HEK293T (cell line): ENCODE measurements at regions not wholly inside any gene's neighbourhood (a gene's known extent, or its start where the extent isn't known, plus 50 kb on each side); places are given as distances from the start of the nearest gene placed in this dataset.

Source experiments
- CTCF ChIA-PET: fragments of 350-600 bp; formaldehyde crosslinking; extraction: SDS; loops from one replicate; lab custom pipeline; 2021; ENCODE audit warnings: antibody characterized with exemption, inconsistent platforms; lab: Yijun Ruan, JAX
- POLR2A ChIA-PET: fragments of 350-600 bp; formaldehyde crosslinking; extraction: SDS; loops from one replicate; lab custom pipeline; 2020; ENCODE audit warnings: antibody characterized with exemption, inconsistent platforms; lab: Yijun Ruan, JAX
- DNase-seq: peaks from one replicate; pipeline ENCODE4 v3.0.0; 2012; ENCODE audit warnings: mixed read lengths; ENCODE audit errors: extremely low spot score
- ARNT ChIP-seq: fragments of 450-650 bp; IDR thresholded peaks from 2 replicates; pipeline ENCODE4 v1.6.1; 2017; ENCODE audit warnings: mild to moderate bottlenecking
- BHLHE40 ChIP-seq: fragments of 450-650 bp; IDR thresholded peaks from 2 replicates; pipeline ENCODE4 v1.6.1; 2016; ENCODE audit warnings: mild to moderate bottlenecking, moderate library complexity, borderline replicate concordance
- CTBP1 ChIP-seq: fragments of 450-650 bp; IDR thresholded peaks from 2 replicates; pipeline ENCODE4 v1.6.1; 2016; ENCODE audit warnings: borderline replicate concordance
- ELF4 ChIP-seq: fragments of 450-650 bp; IDR thresholded peaks from 2 replicates; pipeline ENCODE4 v1.6.1; 2017; ENCODE audit warnings: antibody characterized with exemption
- FOXA1 ChIP-seq: fragments of 450-650 bp; IDR thresholded peaks from 2 replicates; pipeline ENCODE4 v1.6.1; 2016; ENCODE audit warnings: mild to moderate bottlenecking
- FOXK2 ChIP-seq: fragments of 450-650 bp; IDR thresholded peaks from 2 replicates; pipeline ENCODE4 v1.6.1; 2016; ENCODE audit warnings: mild to moderate bottlenecking
- FOXM1 ChIP-seq: fragments of 450-650 bp; IDR thresholded peaks from 2 replicates; pipeline ENCODE4 v1.6.1; 2017; ENCODE audit warnings: mild to moderate bottlenecking, borderline replicate concordance
- HDGF ChIP-seq: fragments of 450-650 bp; IDR thresholded peaks from 2 replicates; pipeline ENCODE4 v1.6.1; 2017; ENCODE audit warnings: antibody characterized with exemption, borderline replicate concordance
- L3MBTL2 ChIP-seq: fragments of 450-650 bp; conservative IDR thresholded peaks from 2 replicates; pipeline ENCODE4 v1.6.1; 2016; ENCODE audit warnings: mild to moderate bottlenecking
- LEF1 ChIP-seq: fragments of 450-650 bp; IDR thresholded peaks from 2 replicates; pipeline ENCODE4 v1.6.1; 2017; ENCODE audit warnings: mild to moderate bottlenecking, borderline replicate concordance
- NFRKB ChIP-seq: fragments of 450-650 bp; IDR thresholded peaks from 2 replicates; pipeline ENCODE4 v1.6.1; 2016; ENCODE audit warnings: mild to moderate bottlenecking, moderate library complexity
- PKNOX1 ChIP-seq: fragments of 450-650 bp; IDR thresholded peaks from 2 replicates; pipeline ENCODE4 v1.6.1; 2016
- SP1 ChIP-seq: fragments of 450-650 bp; IDR thresholded peaks from 2 replicates; pipeline ENCODE4 v1.6.1; 2017
- SUZ12 ChIP-seq: fragments of 450-650 bp; IDR thresholded peaks from 2 replicates; pipeline ENCODE4 v1.6.1; 2016; ENCODE audit warnings: mild to moderate bottlenecking
- TARDBP ChIP-seq: fragments of 450-650 bp; IDR thresholded peaks from 2 replicates; pipeline ENCODE4 v1.6.1; 2016
- ZNF384 ChIP-seq: fragments of 450-650 bp; IDR thresholded peaks from 2 replicates; pipeline ENCODE4 v1.6.1; 2016

GRCh38 chr3:184449161-184449515, 69.3 kb downstream of the CHRD start:
- CTCF ChIA-PET, result no interaction called here
- POLR2A ChIA-PET, result no interaction called here
- TF ChIP-seq CTBP1 (no peak), FOXK2 (no peak), ZNF384 (no peak), FOXM1 (no peak), PKNOX1 (no peak), HDGF (no peak), LEF1 (no peak), NFRKB (no peak), TARDBP (no peak), SUZ12 (no peak), BHLHE40 (no peak), FOXA1 (no peak), ARNT (no peak), SP1 (no peak), ELF4 (no peak), L3MBTL2 (no peak)
- DNase-seq, result no peak

- ChIA-PET POLR2A (interaction anchor here (0.6 kb wide), 1 partner anchor 85 kb away, joined by 6 read pairs; no protein-coding TSS in a partner anchor), CTCF (no interaction called here)
- no peak for TF ChIP-seq FOXK2
- no peak for TF ChIP-seq LEF1
- TF ChIP-seq NFRKB, result no peak
- TF ChIP-seq PKNOX1, result no peak
- no peak for TF ChIP-seq HDGF
- TF ChIP-seq CTBP1, result no peak
- TF ChIP-seq ARNT, result no peak
- no peak for TF ChIP-seq FOXM1
- no peak for TF ChIP-seq FOXA1
- TF ChIP-seq ZNF384, result no peak
- TF ChIP-seq BHLHE40, result no peak
- TF ChIP-seq TARDBP, result no peak
- no peak for TF ChIP-seq L3MBTL2
- DNase-seq, result no peak
Measured at GRCh38 chr3:184450547-184450946, 70.7 kb downstream of the CHRD start.

GRCh38 chr3:184453296-184453695, 73.4 kb downstream of the CHRD start:
- ChIA-PET CTCF (no interaction called here), POLR2A (no interaction called here)
- DNase-seq, result no peak
- TF ChIP-seq LEF1, result no peak
- TF ChIP-seq ELF4, result no peak
- TF ChIP-seq FOXM1, result no peak
- TF ChIP-seq FOXA1, result no peak
- no peak for TF ChIP-seq ARNT
- no peak for TF ChIP-seq FOXK2
- no peak for TF ChIP-seq SUZ12
- TF ChIP-seq L3MBTL2, result no peak
- TF ChIP-seq PKNOX1, result no peak
- no peak for TF ChIP-seq ZNF384

GRCh38 chr3:184455991-184456390, 76.1 kb downstream of the CHRD start:
- ChIA-PET CTCF (interaction anchor here (2.2 kb wide), 1 partner anchor 84 kb away, joined by 6 read pairs; no protein-coding TSS in a partner anchor), POLR2A (no interaction called here)
- DNase-seq, result no peak
- no peak for TF ChIP-seq ELF4
- TF ChIP-seq TARDBP, result no peak
- no peak for TF ChIP-seq PKNOX1
- TF ChIP-seq SUZ12, result no peak
- TF ChIP-seq LEF1, result no peak
- no peak for TF ChIP-seq ARNT
- no peak for TF ChIP-seq ZNF384
- TF ChIP-seq FOXM1, result no peak
- no peak for TF ChIP-seq CTBP1
- TF ChIP-seq L3MBTL2, result no peak
- TF ChIP-seq FOXK2, result no peak
- no peak for TF ChIP-seq BHLHE40

GRCh38 chr3:184456476-184456875, 76.6 kb downstream of the CHRD start:
- ChIA-PET POLR2A (no interaction called here), CTCF (interaction anchor here (2.2 kb wide), 1 partner anchor 85 kb away, joined by 6 read pairs; no protein-coding TSS in a partner anchor)
- no peak for TF ChIP-seq SP1
- TF ChIP-seq NFRKB, result no peak
- no peak for TF ChIP-seq PKNOX1
- TF ChIP-seq FOXM1, result no peak
- TF ChIP-seq FOXA1, result no peak
- no peak for TF ChIP-seq BHLHE40
- TF ChIP-seq HDGF, result no peak
- TF ChIP-seq LEF1, result no peak
- no peak for TF ChIP-seq SUZ12
- no peak for TF ChIP-seq ARNT
- no peak for TF ChIP-seq TARDBP
- no peak for TF ChIP-seq CTBP1
- no peak for TF ChIP-seq ELF4

More at GRCh38 chr3:184456476-184456875, 76.6 kb downstream of the CHRD start:
- no peak for DNase-seq
